Astrocyte of the cerebellum (primary cell): ENCODE measurements at regions not wholly inside any gene's neighbourhood (a gene's known extent, or its start where the extent isn't known, plus 50 kb on each side); places are given as distances from the start of the nearest gene placed in this dataset.

Experiments used
- DNase-seq: peaks from one replicate; pipeline ENCODE4 v3.0.0-alpha.2; 2011; ENCODE audit warnings: low read depth
- H3K4me3 ChIP-seq: 2 replicates; pipeline ENCODE4 v1.5.1; 2011; ENCODE audit warnings: mild to moderate bottlenecking, low read depth, low read length, moderate library complexity
- CTCF ChIP-seq: IDR thresholded peaks from 2 replicates; pipeline ENCODE4 v1.5.1; 2012; ENCODE audit warnings: low read length, low read depth, moderate library complexity, mild to moderate bottlenecking; ENCODE audit errors: missing control alignments
- in situ Hi-C: cut with HindIII; loops from 2 replicates; pipeline ENCODE4 v1.10.0; 2017; ENCODE audit warnings: low sequenced_read_pairs

- in situ Hi-C loops, result no loop called here
- no peak overlapping the region for H3K4me3 ChIP-seq
Observed at GRCh38 chr15:95646484-95647273, 683.8 kb upstream of the NR2F2 start.

DNA sequence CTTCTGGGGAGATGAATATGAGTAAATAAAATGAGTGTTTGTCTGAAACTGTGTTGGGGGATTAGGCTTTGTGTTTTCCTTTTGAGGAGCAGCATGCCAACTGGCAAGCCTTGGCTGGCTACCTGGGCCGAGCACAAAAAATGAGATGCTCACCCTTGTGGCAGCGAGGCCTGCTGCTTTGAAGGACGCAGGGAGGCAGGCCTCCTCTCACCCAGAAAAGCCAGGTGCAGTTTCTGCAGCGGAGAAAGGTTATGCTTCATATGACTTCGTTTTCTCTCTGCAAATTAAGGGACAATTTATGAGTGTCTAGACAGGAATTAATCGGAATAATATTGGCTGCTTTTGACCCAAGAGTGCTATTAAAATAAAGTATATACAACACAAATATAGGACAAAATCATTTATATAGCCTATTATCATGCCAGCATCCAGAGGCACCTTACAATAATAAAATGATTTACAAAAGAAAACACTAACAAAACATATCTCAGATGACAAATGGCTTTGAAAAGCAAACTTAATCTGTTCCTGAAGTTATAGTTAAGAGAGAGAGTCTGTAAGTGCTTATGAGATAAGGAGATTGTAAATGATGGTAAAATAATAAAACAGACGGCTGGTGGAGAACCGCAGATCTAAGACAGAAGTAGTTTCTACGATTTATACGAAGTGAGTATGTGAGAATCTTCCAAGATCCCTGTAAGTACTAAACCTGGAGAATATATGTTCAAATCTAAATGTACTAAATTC lies 682.8 kb upstream of the NR2F2 start:
- H3K4me3 ChIP-seq, result no peak overlapping the region
- in situ Hi-C loops, result no loop called here
- no peak for DNase-seq
- no peak for TF ChIP-seq CTCF

More at GRCh38 chr15:95646484-95647273, 683.8 kb upstream of the NR2F2 start:
- TF ChIP-seq CTCF, result no peak
- DNase-seq, result no peak

DNA sequence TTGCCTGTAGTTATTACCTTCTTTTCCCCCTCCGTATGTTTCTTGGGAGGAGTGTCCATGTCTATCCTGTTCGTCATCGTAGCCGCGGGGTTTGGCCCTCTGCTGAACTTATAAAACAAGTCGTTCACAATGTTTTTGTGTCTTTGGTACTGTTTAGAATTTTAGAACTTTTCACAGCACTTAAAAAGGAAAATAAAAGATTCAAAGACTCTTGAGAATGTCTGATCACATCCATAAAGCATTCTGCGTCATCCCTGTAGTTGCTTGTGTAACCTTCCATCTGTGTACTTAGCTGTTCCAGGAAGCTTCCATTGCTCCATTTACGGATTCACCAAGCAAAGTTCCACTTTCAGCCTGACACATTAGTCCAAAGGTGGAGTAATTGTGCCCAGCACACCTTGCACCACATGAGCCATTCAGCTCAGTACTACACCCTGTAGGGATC lies 677.1 kb upstream of the NR2F2 start:
- no peak for DNase-seq
- in situ Hi-C loops, result no loop called here
- TF ChIP-seq CTCF, result no peak
- H3K4me3 ChIP-seq, result no peak overlapping the region

DNA sequence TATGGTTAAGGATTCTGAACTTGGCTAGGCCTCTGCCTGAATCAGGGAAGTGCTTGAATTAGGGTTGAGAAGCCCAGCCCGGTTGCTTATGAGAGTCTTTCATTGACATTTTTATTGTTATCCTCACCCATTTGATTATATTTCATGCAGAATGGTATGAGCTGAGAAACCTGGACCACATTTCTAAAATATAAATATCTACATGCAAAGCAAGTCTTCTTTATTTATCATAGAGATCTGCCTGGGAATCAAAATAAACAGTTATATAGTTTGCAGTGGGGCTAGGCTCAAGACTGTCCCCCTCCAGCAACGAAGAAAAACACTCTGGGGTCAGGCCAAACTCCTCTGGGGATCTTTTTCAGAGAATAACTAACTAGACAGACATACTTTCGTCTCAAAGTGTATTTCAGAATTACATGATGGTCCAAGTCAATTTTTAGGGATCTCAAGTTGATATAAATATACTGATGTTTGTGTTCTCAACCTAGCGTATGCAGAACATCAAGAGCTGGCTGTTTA lies 675.4 kb upstream of the NR2F2 start:
- TF ChIP-seq CTCF, result no peak
- DNase-seq, result no peak
- in situ Hi-C loops, result no loop called here

GRCh38 chr15:95656595-95656994 lies 673.9 kb upstream of the NR2F2 start:
- H3K4me3 ChIP-seq, result no peak overlapping the region
- DNase-seq, result no peak
- in situ Hi-C loops, result no loop called here
- TF ChIP-seq CTCF, result no peak

More for the DNA sequence above, 675.4 kb upstream of the NR2F2 start:
- H3K4me3 ChIP-seq, result no peak overlapping the region

DNA sequence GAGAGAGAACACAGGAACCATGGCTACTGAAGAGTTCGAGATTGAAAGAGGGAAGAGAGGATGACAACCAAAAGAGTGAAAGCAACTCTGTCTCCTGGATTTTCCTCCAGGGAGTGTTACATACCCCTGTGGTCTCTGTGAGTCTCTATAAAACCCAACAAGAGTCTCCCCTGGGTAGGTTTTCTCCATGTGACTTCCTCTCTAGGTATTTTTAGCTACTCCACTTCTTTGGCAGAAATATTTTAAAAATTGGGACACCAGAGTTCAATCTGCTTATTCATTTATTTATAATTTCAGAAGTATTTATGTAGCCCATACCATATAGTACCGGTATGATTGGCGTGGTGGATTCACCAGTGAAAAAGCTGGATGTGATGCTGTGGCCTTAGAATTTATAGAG lies 671.7 kb upstream of the NR2F2 start:
- in situ Hi-C loops, result no loop called here
- no peak overlapping the region for H3K4me3 ChIP-seq
- no peak for TF ChIP-seq CTCF
- no peak for DNase-seq
